K562 (cell line): ENCODE measurements at regions not wholly inside any gene's neighbourhood (a gene's known extent, or its start where the extent isn't known, plus 50 kb on each side); places are given as distances from the start of the nearest gene placed in this dataset.

ENCODE experiments used
- CBX2 ChIP-seq: fragments of 200-600 bp; sonication (generic); IDR thresholded peaks from one replicate; pipeline ENCODE4 v1.6.1; 2012; ENCODE audit warnings: mild to moderate bottlenecking, low read length, inconsistent platforms; ENCODE audit not compliant: insufficient read depth, poor library complexity, severe bottlenecking
- ELF1 ChIP-seq: fragments of 200-800 bp; sonication (Bioruptor generic); IDR thresholded peaks from 2 replicates; pipeline ENCODE4 v1.6.1; 2016; ENCODE audit warnings: missing genetic modification characterization, missing compliant biosample characterization
- ELF4 ChIP-seq: fragments of 450-650 bp; formaldehyde crosslinking; IDR thresholded peaks from 2 replicates; pipeline ENCODE4 v1.4.0; 2022; ENCODE audit warnings: missing genetic modification characterization
- MAFG ChIP-seq: fragments of 450-650 bp; conservative IDR thresholded peaks from 2 replicates; pipeline ENCODE4 v1.6.1; 2016; ENCODE audit warnings: missing genetic modification characterization, missing compliant biosample characterization
- USF1 ChIP-seq: sonication (generic); formaldehyde crosslinking; IDR thresholded peaks from 2 replicates; pipeline ENCODE4 v1.9.0; 2022; ENCODE audit warnings: mild to moderate bottlenecking, missing genetic modification reagents
- ZNF232 ChIP-seq: sonication (generic); formaldehyde crosslinking; IDR thresholded peaks from 2 replicates; pipeline ENCODE4 v1.8.0; 2022; ENCODE audit warnings: mild to moderate bottlenecking, missing genetic modification reagents
- TF ChIP-seq, protein P1 (sequence below), 3 experiments: IDR thresholded peaks in 2 of 3; conservative IDR thresholded peaks in 1 of 3; 2 replicates each; pipeline ENCODE4 v1.5.1; 2011 to 2012; ENCODE audit warnings: low read length in 3 of 3, mild to moderate bottlenecking in 3 of 3, control low read depth in 2 of 3, improper control_type of control experiment in 1 of 3, inconsistent platforms in 1 of 3, low read depth in 1 of 3, mixed read lengths in 1 of 3, moderate library complexity in 1 of 3; ENCODE audit not compliant: insufficient read depth in 2 of 3
- TF ChIP-seq, protein P2 (sequence below), 2 experiments: fragments of 450-650 bp; formaldehyde crosslinking in 1 of 2; IDR thresholded peaks; 2 replicates each; pipeline versions ENCODE4 v1.4.0 to v1.6.1; 2014 to 2020; ENCODE audit warnings: mild to moderate bottlenecking in 2 of 2, borderline replicate concordance in 1 of 2, low read depth in 1 of 2

DNA sequence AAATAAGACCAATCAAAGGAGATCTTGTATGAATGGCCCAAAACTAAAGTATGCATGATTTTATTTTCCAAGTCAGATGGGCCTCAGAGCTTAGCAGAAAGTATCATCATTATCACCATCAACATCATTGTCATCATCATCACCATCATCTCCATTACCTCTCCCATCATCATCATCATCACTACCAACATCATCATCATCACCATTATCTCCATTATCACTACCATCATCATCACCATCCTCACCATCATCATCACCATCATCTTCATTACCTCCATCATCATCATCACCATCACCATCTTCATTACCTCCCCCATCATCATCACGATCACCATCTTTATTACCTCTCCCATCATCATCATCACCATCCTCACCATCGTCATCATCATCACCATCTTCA is 363.9 kb downstream of the DHRSX start:
- TF ChIP-seq MAFG (tag) (no peak), ELF1 (tag) (no peak), ELF4 (no peak), CBX2 (no peak), USF1 (CRISPR knock-in tag) (no peak), ZNF232 (CRISPR knock-in tag) (no peak)
- TF ChIP-seq, protein P1, sequence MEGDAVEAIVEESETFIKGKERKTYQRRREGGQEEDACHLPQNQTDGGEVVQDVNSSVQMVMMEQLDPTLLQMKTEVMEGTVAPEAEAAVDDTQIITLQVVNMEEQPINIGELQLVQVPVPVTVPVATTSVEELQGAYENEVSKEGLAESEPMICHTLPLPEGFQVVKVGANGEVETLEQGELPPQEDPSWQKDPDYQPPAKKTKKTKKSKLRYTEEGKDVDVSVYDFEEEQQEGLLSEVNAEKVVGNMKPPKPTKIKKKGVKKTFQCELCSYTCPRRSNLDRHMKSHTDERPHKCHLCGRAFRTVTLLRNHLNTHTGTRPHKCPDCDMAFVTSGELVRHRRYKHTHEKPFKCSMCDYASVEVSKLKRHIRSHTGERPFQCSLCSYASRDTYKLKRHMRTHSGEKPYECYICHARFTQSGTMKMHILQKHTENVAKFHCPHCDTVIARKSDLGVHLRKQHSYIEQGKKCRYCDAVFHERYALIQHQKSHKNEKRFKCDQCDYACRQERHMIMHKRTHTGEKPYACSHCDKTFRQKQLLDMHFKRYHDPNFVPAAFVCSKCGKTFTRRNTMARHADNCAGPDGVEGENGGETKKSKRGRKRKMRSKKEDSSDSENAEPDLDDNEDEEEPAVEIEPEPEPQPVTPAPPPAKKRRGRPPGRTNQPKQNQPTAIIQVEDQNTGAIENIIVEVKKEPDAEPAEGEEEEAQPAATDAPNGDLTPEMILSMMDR (IDR thresholded peaks at IDR 0.05 in 2 of 3, conservative IDR thresholded peaks at IDR 0.05 in 1 of 3; ENCODE audit: insufficient read depth in 2 of 3, low read depth in 1 of 3, low read length in 3 of 3), result no peak
- TF ChIP-seq, protein P2, sequence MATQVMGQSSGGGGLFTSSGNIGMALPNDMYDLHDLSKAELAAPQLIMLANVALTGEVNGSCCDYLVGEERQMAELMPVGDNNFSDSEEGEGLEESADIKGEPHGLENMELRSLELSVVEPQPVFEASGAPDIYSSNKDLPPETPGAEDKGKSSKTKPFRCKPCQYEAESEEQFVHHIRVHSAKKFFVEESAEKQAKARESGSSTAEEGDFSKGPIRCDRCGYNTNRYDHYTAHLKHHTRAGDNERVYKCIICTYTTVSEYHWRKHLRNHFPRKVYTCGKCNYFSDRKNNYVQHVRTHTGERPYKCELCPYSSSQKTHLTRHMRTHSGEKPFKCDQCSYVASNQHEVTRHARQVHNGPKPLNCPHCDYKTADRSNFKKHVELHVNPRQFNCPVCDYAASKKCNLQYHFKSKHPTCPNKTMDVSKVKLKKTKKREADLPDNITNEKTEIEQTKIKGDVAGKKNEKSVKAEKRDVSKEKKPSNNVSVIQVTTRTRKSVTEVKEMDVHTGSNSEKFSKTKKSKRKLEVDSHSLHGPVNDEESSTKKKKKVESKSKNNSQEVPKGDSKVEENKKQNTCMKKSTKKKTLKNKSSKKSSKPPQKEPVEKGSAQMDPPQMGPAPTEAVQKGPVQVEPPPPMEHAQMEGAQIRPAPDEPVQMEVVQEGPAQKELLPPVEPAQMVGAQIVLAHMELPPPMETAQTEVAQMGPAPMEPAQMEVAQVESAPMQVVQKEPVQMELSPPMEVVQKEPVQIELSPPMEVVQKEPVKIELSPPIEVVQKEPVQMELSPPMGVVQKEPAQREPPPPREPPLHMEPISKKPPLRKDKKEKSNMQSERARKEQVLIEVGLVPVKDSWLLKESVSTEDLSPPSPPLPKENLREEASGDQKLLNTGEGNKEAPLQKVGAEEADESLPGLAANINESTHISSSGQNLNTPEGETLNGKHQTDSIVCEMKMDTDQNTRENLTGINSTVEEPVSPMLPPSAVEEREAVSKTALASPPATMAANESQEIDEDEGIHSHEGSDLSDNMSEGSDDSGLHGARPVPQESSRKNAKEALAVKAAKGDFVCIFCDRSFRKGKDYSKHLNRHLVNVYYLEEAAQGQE (IDR thresholded peaks at IDR 0.05; ENCODE audit: borderline replicate concordance), result no peak
- TF ChIP-seq, protein P2 (CRISPR knock-in tag; IDR thresholded peaks at IDR 0.05; ENCODE audit: low read depth), result no peak
